MM.1S (cell line): ENCODE measurements at regions not wholly inside any gene's neighbourhood (a gene's known extent, or its start where the extent isn't known, plus 50 kb on each side); places are given as distances from the start of the nearest gene placed in this dataset.

Source experiments
- DNase-seq: peaks from one replicate; pipeline ENCODE4 v3.0.0-alpha.2; 2015
- H2AFZ ChIP-seq: fragments of 300-600 bp; sonication (generic); 2 replicates; pipeline ENCODE4 v1.6.0; 2016; ENCODE audit warnings: antibody characterized with exemption, low read length
- H3F3A ChIP-seq: fragments of 300-600 bp; sonication (generic); 2 replicates; pipeline ENCODE4 v1.6.1; 2016; ENCODE audit warnings: mild to moderate bottlenecking, antibody characterized with exemption, low read length, moderate library complexity, mixed read lengths; ENCODE audit not compliant: insufficient read depth
- H3K27ac ChIP-seq: fragments of 300-600 bp; sonication (generic); 2 replicates; pipeline ENCODE4 v1.5.1; 2016; ENCODE audit warnings: mild to moderate bottlenecking, low read length
- H3K27me3 ChIP-seq: fragments of 300-600 bp; sonication (generic); replicated peaks from 2 replicates; pipeline ENCODE4 v1.6.0; 2016; ENCODE audit warnings: low read length; ENCODE audit not compliant: insufficient read depth
- H3K36me3 ChIP-seq: fragments of 300-600 bp; sonication (generic); replicated peaks from 2 replicates; pipeline ENCODE4 v1.6.1; 2016; ENCODE audit warnings: mild to moderate bottlenecking, low read length, mixed read lengths; ENCODE audit not compliant: insufficient read depth
- H3K4me1 ChIP-seq: fragments of 300-600 bp; sonication (generic); 2 replicates; pipeline ENCODE4 v1.6.1; 2016; ENCODE audit warnings: low read length, mixed read lengths
- H3K4me2 ChIP-seq: fragments of 300-600 bp; sonication (generic); 2 replicates; pipeline ENCODE4 v1.6.0; 2016; ENCODE audit warnings: low read depth, low read length
- H3K4me3 ChIP-seq: fragments of 300-600 bp; sonication (generic); 2 replicates; pipeline ENCODE4 v1.5.1; 2016; ENCODE audit warnings: low read length, mixed read lengths
- H3K79me2 ChIP-seq: fragments of 300-600 bp; sonication (generic); 2 replicates; pipeline ENCODE4 v1.6.1; 2016; ENCODE audit warnings: mixed run types, low read length, mixed read lengths
- H3K9ac ChIP-seq: fragments of 300-600 bp; sonication (generic); 2 replicates; pipeline ENCODE4 v1.6.1; 2016; ENCODE audit warnings: low read length, mixed read lengths
- H3K9me2 ChIP-seq: fragments of 300-600 bp; sonication (generic); replicated peaks from 2 replicates; pipeline ENCODE4 v1.6.1; 2016; ENCODE audit warnings: mild to moderate bottlenecking, low read length, mixed read lengths; ENCODE audit not compliant: insufficient read depth
- H3K9me3 ChIP-seq: fragments of 300-600 bp; sonication (generic); replicated peaks from 2 replicates; pipeline ENCODE4 v1.6.1; 2016; ENCODE audit warnings: mild to moderate bottlenecking, low read length, mixed read lengths; ENCODE audit not compliant: insufficient read depth
- H4K20me1 ChIP-seq: fragments of 300-600 bp; sonication (generic); 2 replicates; pipeline ENCODE4 v1.6.1; 2016; ENCODE audit warnings: mild to moderate bottlenecking, low read length, moderate library complexity, mixed read lengths; ENCODE audit not compliant: insufficient read depth
- EZH2 ChIP-seq: fragments of 300-600 bp; sonication (generic); optimal IDR thresholded peaks from 2 replicates; pipeline ENCODE3; 2017; ENCODE audit warnings: low read depth, mild to moderate bottlenecking, antibody characterized with exemption, low read length, mixed read lengths
- EZH2phosphoT487 ChIP-seq: fragments of 300-600 bp; sonication (generic); IDR thresholded peaks from 2 replicates; pipeline ENCODE4 v1.6.1; 2018; ENCODE audit warnings: antibody characterized with exemption, low read length
- TF ChIP-seq, protein P1 (sequence below): fragments of 300-600 bp; sonication (generic); IDR thresholded peaks from 2 replicates; pipeline ENCODE4 v1.5.1; 2016; ENCODE audit warnings: antibody characterized with exemption, low read length, mixed read lengths

DNA sequence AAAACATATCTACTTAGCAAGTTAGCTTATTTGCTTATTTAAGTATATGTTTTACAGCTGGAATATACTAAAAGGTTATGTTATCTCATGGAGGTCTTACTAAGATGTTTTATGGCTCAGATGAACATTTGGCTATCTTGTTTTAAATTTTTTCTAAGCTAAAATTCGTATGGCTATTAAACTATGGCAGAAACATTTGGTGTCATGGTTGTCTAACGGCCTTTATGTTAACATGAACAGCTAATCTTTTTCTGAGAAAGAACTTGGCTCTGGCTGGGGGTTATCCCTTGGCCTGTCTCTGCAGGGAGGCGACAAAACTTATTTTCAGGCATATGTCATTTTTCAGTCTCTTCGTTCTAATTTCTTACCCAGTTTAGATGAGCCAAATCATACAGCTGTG, 101.5 kb upstream of the MTPN start:
- H3K27ac ChIP-seq: no peak overlapping the region
- H2AFZ ChIP-seq: no peak overlapping the region
- H3K27me3 ChIP-seq: no peaks in the 10 kb centered on the region
- TF ChIP-seq, protein P1, sequence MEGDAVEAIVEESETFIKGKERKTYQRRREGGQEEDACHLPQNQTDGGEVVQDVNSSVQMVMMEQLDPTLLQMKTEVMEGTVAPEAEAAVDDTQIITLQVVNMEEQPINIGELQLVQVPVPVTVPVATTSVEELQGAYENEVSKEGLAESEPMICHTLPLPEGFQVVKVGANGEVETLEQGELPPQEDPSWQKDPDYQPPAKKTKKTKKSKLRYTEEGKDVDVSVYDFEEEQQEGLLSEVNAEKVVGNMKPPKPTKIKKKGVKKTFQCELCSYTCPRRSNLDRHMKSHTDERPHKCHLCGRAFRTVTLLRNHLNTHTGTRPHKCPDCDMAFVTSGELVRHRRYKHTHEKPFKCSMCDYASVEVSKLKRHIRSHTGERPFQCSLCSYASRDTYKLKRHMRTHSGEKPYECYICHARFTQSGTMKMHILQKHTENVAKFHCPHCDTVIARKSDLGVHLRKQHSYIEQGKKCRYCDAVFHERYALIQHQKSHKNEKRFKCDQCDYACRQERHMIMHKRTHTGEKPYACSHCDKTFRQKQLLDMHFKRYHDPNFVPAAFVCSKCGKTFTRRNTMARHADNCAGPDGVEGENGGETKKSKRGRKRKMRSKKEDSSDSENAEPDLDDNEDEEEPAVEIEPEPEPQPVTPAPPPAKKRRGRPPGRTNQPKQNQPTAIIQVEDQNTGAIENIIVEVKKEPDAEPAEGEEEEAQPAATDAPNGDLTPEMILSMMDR: no peak
- TF ChIP-seq EZH2phosphoT487 (no peak), EZH2 (no peak)
- H3K9me3 ChIP-seq: no peaks in the 10 kb centered on the region
- H3K36me3 ChIP-seq: no peaks in the 10 kb centered on the region
- H3K4me2 ChIP-seq: no peak overlapping the region
- H4K20me1 ChIP-seq: no peaks in the 10 kb centered on the region
- no peak for DNase-seq
- H3K9ac ChIP-seq: no peak overlapping the region
- H3K79me2 ChIP-seq: no peaks in the 10 kb centered on the region
- H3K4me1 ChIP-seq: no peaks in the 10 kb centered on the region
- H3F3A ChIP-seq: no peaks in the 10 kb centered on the region
- H3K9me2 ChIP-seq: no peaks in the 10 kb centered on the region
- H3K4me3 ChIP-seq: no peak overlapping the region

DNA sequence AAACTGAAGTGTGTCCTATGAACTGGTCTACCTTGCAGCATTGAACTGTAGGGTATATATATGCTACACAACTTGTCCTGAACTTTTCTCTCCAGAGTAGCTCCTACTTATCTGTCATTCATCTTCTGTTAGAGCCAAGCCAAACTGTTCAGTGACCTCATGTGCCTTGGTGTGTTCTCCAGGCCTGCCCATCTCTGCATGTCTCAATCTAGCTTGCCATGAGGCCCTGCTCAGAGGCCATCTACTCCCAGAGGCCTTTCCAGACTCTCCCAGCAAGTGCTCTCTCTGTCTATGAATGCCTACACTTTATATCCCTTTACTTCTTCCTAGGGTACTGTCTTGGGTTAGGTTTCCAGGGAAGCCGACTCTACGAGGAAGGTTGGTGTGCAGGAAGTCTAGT, 99.8 kb upstream of the MTPN start:
- Histone ChIP-seq H3K9ac (no peak overlapping the region), H3K36me3 (no peaks in the 10 kb centered on the region), H4K20me1 (no peaks in the 10 kb centered on the region), H3K79me2 (no peaks in the 10 kb centered on the region), H3K4me1 (no peaks in the 10 kb centered on the region), H3K4me3 (no peak overlapping the region), H3F3A (no peaks in the 10 kb centered on the region), H2AFZ (no peak overlapping the region), H3K4me2 (no peak overlapping the region), H3K9me2 (no peaks in the 10 kb centered on the region), H3K9me3 (no peaks in the 10 kb centered on the region), H3K27ac (no peak overlapping the region), H3K27me3 (no peaks in the 10 kb centered on the region)
- DNase-seq: no peak
- TF ChIP-seq EZH2: no peak
- TF ChIP-seq, protein P1: no peak
- TF ChIP-seq EZH2phosphoT487: no peak

DNA sequence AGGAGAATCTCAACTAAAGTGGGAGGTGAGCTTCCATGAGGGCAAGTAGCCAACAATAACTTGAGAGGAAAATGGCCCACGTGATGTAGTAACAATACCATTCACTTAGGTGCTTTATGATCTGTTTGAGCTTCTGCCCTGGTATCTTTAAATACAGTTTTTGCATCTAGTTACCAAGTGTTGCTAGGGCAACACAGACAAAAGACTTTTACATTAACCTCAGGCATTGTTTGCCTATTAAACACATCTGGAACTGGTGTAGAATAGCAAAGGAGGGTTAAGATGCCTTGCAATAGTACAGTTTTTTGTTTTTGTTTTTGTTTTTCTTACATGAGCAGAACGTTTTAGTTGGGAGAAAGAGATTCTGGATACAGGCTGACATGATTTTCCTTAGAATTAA, 97.7 kb upstream of the MTPN start:
- no peaks in the 10 kb centered on the region for H4K20me1 ChIP-seq
- H3K27me3 ChIP-seq: no peaks in the 10 kb centered on the region
- no peak overlapping the region for H2AFZ ChIP-seq
- DNase-seq: no peak
- H3K4me1 ChIP-seq: no peaks in the 10 kb centered on the region
- H3K9me2 ChIP-seq: no peaks in the 10 kb centered on the region
- H3K27ac ChIP-seq: no peak overlapping the region
- H3K36me3 ChIP-seq: no peaks in the 10 kb centered on the region
- TF ChIP-seq, protein P1: no peak
- no peak for TF ChIP-seq EZH2
- TF ChIP-seq EZH2phosphoT487: no peak
- H3F3A ChIP-seq: no peaks in the 10 kb centered on the region
- no peaks in the 10 kb centered on the region for H3K9me3 ChIP-seq
- no peaks in the 10 kb centered on the region for H3K79me2 ChIP-seq
- H3K9ac ChIP-seq: no peak overlapping the region
- H3K4me2 ChIP-seq: no peak overlapping the region
- no peak overlapping the region for H3K4me3 ChIP-seq
